Chondrocyte (in vitro differentiated cells): ENCODE measurements at regions not wholly inside any gene's neighbourhood (a gene's known extent, or its start where the extent isn't known, plus 50 kb on each side); places are given as distances from the start of the nearest gene placed in this dataset.

Experiments used
- DNase-seq: peaks from one replicate; pipeline ENCODE4 v3.0.0; 2021; ENCODE audit warnings: mixed read lengths, low spot score
- H3K27ac Mint-ChIP-seq: one replicate; pipeline ENCODE4 v1.8.0; 2021; ENCODE audit warnings: mild to moderate bottlenecking, moderate library complexity, mixed read lengths; ENCODE audit not compliant: unreplicated experiment
- H3K27me3 Mint-ChIP-seq: 2 replicates; pipeline ENCODE4 v1.8.0; 2021; ENCODE audit warnings: low read depth, mixed read lengths
- H3K36me3 Mint-ChIP-seq: 2 replicates; pipeline ENCODE4 v1.8.0; 2021; ENCODE audit warnings: low read depth, mixed read lengths
- H3K4me1 Mint-ChIP-seq: 2 replicates; pipeline ENCODE4 v1.8.0; 2021; ENCODE audit warnings: low read depth, mild to moderate bottlenecking, mixed read lengths
- H3K4me3 Mint-ChIP-seq: one replicate; pipeline ENCODE4 v1.8.0; 2021; ENCODE audit warnings: mild to moderate bottlenecking, moderate library complexity, mixed read lengths; ENCODE audit not compliant: unreplicated experiment
- H3K9me3 Mint-ChIP-seq: 2 replicates; pipeline ENCODE4 v1.8.0; 2021; ENCODE audit warnings: low read depth, mixed read lengths
- TF ChIP-seq, protein P1 (sequence below): fragments of 200-600 bp; sonication (generic); IDR thresholded peaks from 2 replicates; pipeline ENCODE4 v1.5.0; 2021; ENCODE audit warnings: antibody characterized with exemption, mild to moderate bottlenecking, moderate library complexity

DNA sequence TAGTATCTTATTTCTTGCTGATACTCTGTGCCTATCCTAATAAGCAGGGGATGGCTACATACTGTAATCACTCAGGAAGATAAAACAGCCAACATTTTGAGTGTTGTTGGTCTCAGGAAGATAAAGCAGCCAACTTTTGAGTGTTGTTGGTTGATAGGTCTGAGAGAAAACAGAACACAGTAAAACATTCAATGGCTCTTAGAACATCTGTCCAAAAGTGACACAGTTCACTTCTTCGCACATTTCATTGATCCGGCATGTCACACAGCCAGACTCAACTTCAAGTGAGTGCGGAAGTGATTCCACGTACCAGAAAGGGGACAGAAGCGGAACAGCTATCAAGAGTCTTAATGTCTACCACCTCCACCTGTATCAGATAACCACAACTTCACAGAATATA is 87.3 kb upstream of the DMD start:
- H3K27me3 Mint-ChIP-seq = peaks cover 4% of the 10 kb centered on the region
- no peaks in the 10 kb centered on the region for H3K4me1 Mint-ChIP-seq
- DNase-seq = no peak
- no peak overlapping the region for H3K4me3 Mint-ChIP-seq
- peaks cover 5% of the 10 kb centered on the region for H3K9me3 Mint-ChIP-seq
- H3K36me3 Mint-ChIP-seq = no peaks in the 10 kb centered on the region
- TF ChIP-seq, protein P1, sequence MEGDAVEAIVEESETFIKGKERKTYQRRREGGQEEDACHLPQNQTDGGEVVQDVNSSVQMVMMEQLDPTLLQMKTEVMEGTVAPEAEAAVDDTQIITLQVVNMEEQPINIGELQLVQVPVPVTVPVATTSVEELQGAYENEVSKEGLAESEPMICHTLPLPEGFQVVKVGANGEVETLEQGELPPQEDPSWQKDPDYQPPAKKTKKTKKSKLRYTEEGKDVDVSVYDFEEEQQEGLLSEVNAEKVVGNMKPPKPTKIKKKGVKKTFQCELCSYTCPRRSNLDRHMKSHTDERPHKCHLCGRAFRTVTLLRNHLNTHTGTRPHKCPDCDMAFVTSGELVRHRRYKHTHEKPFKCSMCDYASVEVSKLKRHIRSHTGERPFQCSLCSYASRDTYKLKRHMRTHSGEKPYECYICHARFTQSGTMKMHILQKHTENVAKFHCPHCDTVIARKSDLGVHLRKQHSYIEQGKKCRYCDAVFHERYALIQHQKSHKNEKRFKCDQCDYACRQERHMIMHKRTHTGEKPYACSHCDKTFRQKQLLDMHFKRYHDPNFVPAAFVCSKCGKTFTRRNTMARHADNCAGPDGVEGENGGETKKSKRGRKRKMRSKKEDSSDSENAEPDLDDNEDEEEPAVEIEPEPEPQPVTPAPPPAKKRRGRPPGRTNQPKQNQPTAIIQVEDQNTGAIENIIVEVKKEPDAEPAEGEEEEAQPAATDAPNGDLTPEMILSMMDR = no peak
- H3K27ac Mint-ChIP-seq = no peak overlapping the region

DNA sequence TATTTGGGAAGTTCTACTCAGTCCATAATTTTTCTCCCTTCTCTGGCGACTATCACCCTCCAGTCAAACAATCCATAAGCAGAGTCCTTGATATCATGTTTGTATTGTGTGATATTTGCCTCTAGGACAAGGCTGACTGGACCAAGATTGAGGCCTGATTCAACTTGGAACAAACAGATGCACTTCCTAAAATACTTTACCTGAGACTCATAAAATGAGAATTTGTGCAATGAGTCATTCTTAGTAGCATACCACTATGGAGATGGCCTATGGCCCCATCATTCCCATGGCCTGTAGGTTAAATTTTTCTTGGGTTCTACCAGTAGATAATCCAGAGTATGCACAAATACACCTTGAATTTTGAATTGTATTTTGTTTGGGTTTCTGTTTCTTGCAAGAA is 74.2 kb upstream of the DMD start:
- Mint-ChIP-seq H3K27me3 (peaks cover 11% of the 10 kb centered on the region), H3K4me1 (no peaks in the 10 kb centered on the region), H3K27ac (no peak overlapping the region), H3K9me3 (no peaks in the 10 kb centered on the region), H3K36me3 (no peaks in the 10 kb centered on the region), H3K4me3 (no peak overlapping the region)
- TF ChIP-seq, protein P1 = no peak
- no peak for DNase-seq

DNA sequence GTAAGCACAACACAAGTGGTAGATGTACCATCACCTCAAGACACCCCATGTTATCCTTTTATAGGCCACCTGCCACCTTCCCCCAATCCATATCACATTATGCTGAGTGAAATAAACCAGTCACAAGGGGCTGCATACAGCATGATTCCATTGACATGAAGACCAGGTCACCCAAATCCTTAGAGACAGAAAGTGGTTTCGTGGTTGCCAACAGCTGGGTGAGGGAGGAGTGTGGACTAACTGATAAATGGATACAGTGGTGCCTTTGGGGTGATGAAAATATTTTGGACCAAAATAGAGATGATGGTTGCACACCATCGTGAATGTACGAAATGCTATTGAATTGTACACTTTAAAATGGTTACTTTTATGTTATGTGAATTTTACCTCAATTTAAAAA is 65.7 kb upstream of the DMD start:
- H3K27me3 Mint-ChIP-seq = no peaks in the 10 kb centered on the region
- no peaks in the 10 kb centered on the region for H3K4me1 Mint-ChIP-seq
- no peak overlapping the region for H3K4me3 Mint-ChIP-seq
- no peak for DNase-seq
- H3K27ac Mint-ChIP-seq = no peak overlapping the region
- TF ChIP-seq, protein P1 = no peak
- no peaks in the 10 kb centered on the region for H3K36me3 Mint-ChIP-seq
- H3K9me3 Mint-ChIP-seq = peaks cover 7% of the 10 kb centered on the region

DNA sequence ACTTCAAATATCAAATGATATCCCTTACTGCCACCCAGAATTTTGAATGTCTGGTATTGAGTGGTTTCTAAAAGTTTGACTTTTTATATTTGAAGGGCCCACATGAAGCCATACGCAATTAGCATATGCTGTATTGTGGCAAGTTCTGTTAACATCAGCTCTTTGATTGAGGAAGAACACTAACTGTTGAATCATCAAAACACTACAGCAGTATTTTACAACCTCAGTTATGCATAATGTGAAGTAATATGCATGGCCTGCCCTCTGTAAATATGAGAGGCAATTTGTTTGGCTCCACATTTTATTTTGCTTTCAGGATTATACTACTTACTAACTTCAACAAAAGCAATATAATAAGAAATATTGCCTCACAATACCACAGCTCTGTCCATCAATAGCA is 62.2 kb upstream of the DMD start:
- Mint-ChIP-seq H3K27me3 (no peaks in the 10 kb centered on the region), H3K9me3 (no peaks in the 10 kb centered on the region), H3K4me1 (no peaks in the 10 kb centered on the region), H3K36me3 (no peaks in the 10 kb centered on the region), H3K27ac (no peak overlapping the region), H3K4me3 (no peak overlapping the region)
- DNase-seq = no peak
- TF ChIP-seq, protein P1 = no peak

DNA sequence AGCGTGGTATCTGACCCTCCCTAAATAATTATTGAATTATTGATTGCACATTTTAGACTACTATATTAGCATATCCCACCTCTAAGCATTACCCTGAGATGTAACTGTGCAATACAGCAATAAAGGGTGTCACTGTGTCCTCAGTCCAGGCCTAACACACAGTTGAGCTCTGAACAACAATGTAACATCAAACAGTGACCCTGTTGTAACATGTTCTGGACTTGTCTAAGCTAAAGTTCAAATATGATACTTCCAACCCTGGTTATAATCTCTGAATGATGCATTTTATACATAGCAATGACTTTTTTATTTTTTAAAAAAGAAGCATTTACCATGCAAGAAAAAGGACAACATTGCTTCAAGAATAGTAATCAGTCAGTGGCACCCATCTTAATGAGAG is 61.6 kb upstream of the DMD start:
- Mint-ChIP-seq H3K27ac (no peak overlapping the region), H3K9me3 (no peaks in the 10 kb centered on the region), H3K4me1 (no peaks in the 10 kb centered on the region), H3K27me3 (no peaks in the 10 kb centered on the region), H3K4me3 (no peak overlapping the region), H3K36me3 (no peaks in the 10 kb centered on the region)
- TF ChIP-seq, protein P1 = no peak
- DNase-seq = no peak
